ENCODE measurements at regions not wholly inside any gene's neighbourhood (a gene's known extent, or its start where the extent isn't known, plus 50 kb on each side); places are given as distances from the start of the nearest gene placed in this dataset.

DNA sequence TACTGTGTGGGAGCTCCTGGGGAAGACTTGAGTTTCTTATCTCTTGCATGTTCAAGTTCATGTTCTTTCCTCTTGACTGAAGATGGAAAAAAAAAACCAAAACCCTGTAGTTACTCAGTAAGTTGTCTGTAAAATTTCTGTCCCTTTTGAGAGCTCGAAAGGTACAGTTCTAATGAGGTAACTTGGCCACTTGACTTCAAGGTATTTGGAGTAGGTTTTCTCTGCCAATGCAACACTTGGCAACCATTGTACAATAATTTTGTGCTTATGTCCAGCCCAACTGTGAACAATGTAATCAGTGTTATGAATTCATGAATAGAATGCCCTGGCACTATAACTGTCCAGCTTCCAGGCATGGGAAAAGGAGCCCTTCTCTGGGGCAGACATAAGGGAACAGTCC is 111.0 kb downstream of the LIPG start:
- POLR2A ChIA-PET (ENCODE audit: partially characterized antibody): no interaction called here
- Mint-ChIP-seq H3K36me3 (no peaks in the 10 kb centered on the region), H3K27ac (no peak overlapping the region), H3K9me3 (no peaks in the 10 kb centered on the region), H3K27me3 (peaks cover 8% of the 10 kb centered on the region in 2 donors), H3K4me1 (peaks cover 0 to 1% (median 0%) of the 10 kb centered on the region in 4 donors), H3K4me3 (no peak overlapping the region)
- no peak for DNase-seq
- Histone ChIP-seq H3K27ac (ENCODE audit: low read depth, low read length) (no peak overlapping the region), H3K4me3 (ENCODE audit: low read length in 2 of 2) (no peak overlapping the region), H3K36me3 (ENCODE audit: insufficient read depth, low read length) (no peaks in the 10 kb centered on the region), H3K4me1 (ENCODE audit: insufficient read depth, low read length) (no peaks in the 10 kb centered on the region), H3K9me3 (ENCODE audit: control insufficient read depth in 1 of 2, low read length in 2 of 2) (no peaks in the 10 kb centered on the region), H3K27me3 (ENCODE audit: insufficient read depth, low read length) (no peaks in the 10 kb centered on the region)
- intact Hi-C loops (cut with micrococcal nuclease): no loop called here
- CTCF ChIA-PET (ENCODE audit: partially characterized antibody): no interaction called here

GRCh38 chr18:49669403-49669802 is 107.5 kb downstream of the LIPG start:
- intact Hi-C loops (cut with micrococcal nuclease): no loop called here
- no peak overlapping the region for H3K4me3 ChIP-seq (ENCODE audit: low read length in 2 of 2)
- no peaks in the 10 kb centered on the region for H3K4me1 ChIP-seq (ENCODE audit: insufficient read depth, low read length)
- H3K9me3 ChIP-seq (ENCODE audit: control insufficient read depth in 1 of 2, low read length in 2 of 2): no peaks in the 10 kb centered on the region
- no peak overlapping the region for H3K27ac ChIP-seq (ENCODE audit: low read depth, low read length)
- ChIA-PET POLR2A (ENCODE audit: partially characterized antibody) (no interaction called here), CTCF (ENCODE audit: partially characterized antibody) (no interaction called here)
- Mint-ChIP-seq H3K4me3 (no peak overlapping the region), H3K36me3 (no peaks in the 10 kb centered on the region), H3K27ac (no peak overlapping the region), H3K4me1 (no peaks in the 10 kb centered on the region), H3K9me3 (no peaks in the 10 kb centered on the region), H3K27me3 (peaks cover 8% of the 10 kb centered on the region in 2 donors)
- no peaks in the 10 kb centered on the region for H3K27me3 ChIP-seq (ENCODE audit: insufficient read depth, low read length)
- no peak for DNase-seq
- no peaks in the 10 kb centered on the region for H3K36me3 ChIP-seq (ENCODE audit: insufficient read depth, low read length)

GRCh38 chr18:49668574-49669275 is 106.9 kb downstream of the LIPG start:
- intact Hi-C loops (cut with micrococcal nuclease): no loop called here
- no peaks in the 10 kb centered on the region for H3K4me1 ChIP-seq (ENCODE audit: insufficient read depth, low read length)
- POLR2A ChIA-PET (ENCODE audit: partially characterized antibody): no interaction called here
- no peaks in the 10 kb centered on the region for H3K36me3 ChIP-seq (ENCODE audit: insufficient read depth, low read length)
- Mint-ChIP-seq H3K4me3 (no peak overlapping the region), H3K9me3 (no peaks in the 10 kb centered on the region), H3K36me3 (no peaks in the 10 kb centered on the region), H3K4me1 (no peaks in the 10 kb centered on the region), H3K27ac (no peak overlapping the region), H3K27me3 (peaks cover 8 to 12% of the 10 kb centered on the region in 2 donors)
- CTCF ChIA-PET (ENCODE audit: partially characterized antibody): no interaction called here
- no peak overlapping the region for H3K27ac ChIP-seq (ENCODE audit: low read depth, low read length)
- H3K27me3 ChIP-seq (ENCODE audit: insufficient read depth, low read length): no peaks in the 10 kb centered on the region
- no peak for DNase-seq
- no peak overlapping the region for H3K4me3 ChIP-seq (ENCODE audit: low read length in 2 of 2)
- no peaks in the 10 kb centered on the region for H3K9me3 ChIP-seq (ENCODE audit: control insufficient read depth in 1 of 2, low read length in 2 of 2)

DNA sequence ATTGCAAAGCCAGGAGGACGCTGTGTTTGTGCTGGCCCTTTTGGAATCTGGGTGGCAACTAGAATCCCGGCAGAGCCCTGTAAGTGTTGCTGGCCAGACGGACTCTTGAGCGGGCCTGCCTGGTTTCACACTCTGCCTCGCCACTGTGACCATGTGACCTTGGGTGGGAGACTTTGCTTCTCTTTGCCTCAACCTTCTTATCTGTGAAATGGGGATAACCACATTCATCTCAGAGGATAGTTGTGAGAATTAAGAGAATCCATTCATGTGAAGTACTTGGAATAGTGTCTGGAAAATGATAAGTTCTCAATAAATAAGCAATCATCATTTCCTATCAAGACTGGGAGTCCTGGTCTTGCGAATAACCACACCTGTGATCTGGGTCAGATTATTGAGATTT is 105.6 kb downstream of the LIPG start:
- Mint-ChIP-seq H3K9me3 (no peaks in the 10 kb centered on the region), H3K27me3 (peaks cover 8 to 13% of the 10 kb centered on the region in 2 donors), H3K27ac (no peak overlapping the region), H3K4me3 (no peak overlapping the region), H3K4me1 (no peaks in the 10 kb centered on the region), H3K36me3 (no peaks in the 10 kb centered on the region)
- Histone ChIP-seq H3K4me1 (ENCODE audit: insufficient read depth, low read length) (no peaks in the 10 kb centered on the region), H3K36me3 (ENCODE audit: insufficient read depth, low read length) (no peaks in the 10 kb centered on the region), H3K4me3 (ENCODE audit: low read length in 2 of 2) (no peak overlapping the region), H3K27me3 (ENCODE audit: insufficient read depth, low read length) (no peaks in the 10 kb centered on the region), H3K9me3 (ENCODE audit: control insufficient read depth in 1 of 2, low read length in 2 of 2) (no peaks in the 10 kb centered on the region), H3K27ac (ENCODE audit: low read depth, low read length) (no peak overlapping the region)
- CTCF ChIA-PET (ENCODE audit: partially characterized antibody): no interaction called here
- DNase-seq: no peak
- POLR2A ChIA-PET (ENCODE audit: partially characterized antibody): no interaction called here
- intact Hi-C loops (cut with micrococcal nuclease): no loop called here

DNA sequence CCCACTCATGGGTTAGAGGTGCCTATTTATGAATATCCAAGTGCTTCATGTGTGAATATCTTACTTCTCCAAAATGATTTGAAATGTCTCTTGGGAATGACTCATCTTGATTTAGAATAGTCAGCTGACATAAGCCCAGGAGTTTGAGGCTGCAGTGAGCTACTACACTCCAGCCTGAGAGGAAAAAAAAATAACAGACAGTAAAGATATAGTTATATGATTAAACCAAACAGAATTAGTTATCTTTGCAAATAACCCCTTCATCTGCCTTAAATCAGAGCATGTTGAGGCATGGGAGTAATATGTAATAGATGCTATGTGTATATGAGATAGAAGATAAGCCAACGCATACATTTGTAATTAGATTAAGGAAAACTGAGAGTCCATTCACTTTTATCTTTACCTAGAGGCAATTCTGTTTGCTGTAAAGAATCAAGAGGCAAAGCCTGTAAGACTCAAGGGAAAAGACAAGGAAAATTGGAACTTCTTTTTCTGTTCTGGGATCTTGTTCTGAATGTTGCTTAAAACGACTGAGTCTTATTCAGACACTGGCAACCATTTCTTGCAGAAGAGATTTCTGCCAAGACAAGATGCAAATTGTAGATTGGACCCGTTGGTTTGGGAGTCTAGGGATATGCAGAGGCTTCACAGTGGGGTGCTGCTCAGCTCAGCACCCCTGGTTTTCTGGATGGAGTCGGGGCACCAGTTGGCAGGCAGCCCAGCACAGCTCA is 104.4 kb downstream of the LIPG start:
- intact Hi-C loops (cut with micrococcal nuclease): no loop called here
- no peaks in the 10 kb centered on the region for H3K4me1 ChIP-seq (ENCODE audit: insufficient read depth, low read length)
- Mint-ChIP-seq H3K27me3 (peaks cover 8 to 11% of the 10 kb centered on the region in 2 donors), H3K4me3 (no peak overlapping the region), H3K36me3 (no peaks in the 10 kb centered on the region), H3K4me1 (no peaks in the 10 kb centered on the region), H3K9me3 (no peaks in the 10 kb centered on the region), H3K27ac (no peak overlapping the region)
- no peaks in the 10 kb centered on the region for H3K27me3 ChIP-seq (ENCODE audit: insufficient read depth, low read length)
- POLR2A ChIA-PET (ENCODE audit: partially characterized antibody): no interaction called here
- no peak for DNase-seq
- H3K27ac ChIP-seq (ENCODE audit: low read depth, low read length): no peak overlapping the region
- H3K36me3 ChIP-seq (ENCODE audit: insufficient read depth, low read length): no peaks in the 10 kb centered on the region
- no peaks in the 10 kb centered on the region for H3K9me3 ChIP-seq (ENCODE audit: control insufficient read depth in 1 of 2, low read length in 2 of 2)
- CTCF ChIA-PET (ENCODE audit: partially characterized antibody): no interaction called here
- H3K4me3 ChIP-seq (ENCODE audit: low read length in 2 of 2): no peak overlapping the region

- no peak overlapping the region for H3K4me3 ChIP-seq (ENCODE audit: low read length in 2 of 2)
- Mint-ChIP-seq H3K4me1 (no peaks in the 10 kb centered on the region), H3K9me3 (no peaks in the 10 kb centered on the region), H3K27ac (peak overlapping the region in 1 of 7 donors; percentile 76), H3K4me3 (no peak overlapping the region), H3K27me3 (peaks cover 4 to 5% of the 10 kb centered on the region in 2 donors), H3K36me3 (no peaks in the 10 kb centered on the region)
- POLR2A ChIA-PET (ENCODE audit: partially characterized antibody): no interaction called here
- H3K4me1 ChIP-seq (ENCODE audit: insufficient read depth, low read length): no peaks in the 10 kb centered on the region
- CTCF ChIA-PET (ENCODE audit: partially characterized antibody): no interaction called here
- intact Hi-C loops (cut with micrococcal nuclease): no loop called here
- H3K27me3 ChIP-seq (ENCODE audit: insufficient read depth, low read length): no peaks in the 10 kb centered on the region
- no peak for DNase-seq
- no peaks in the 10 kb centered on the region for H3K36me3 ChIP-seq (ENCODE audit: insufficient read depth, low read length)
- H3K9me3 ChIP-seq (ENCODE audit: control insufficient read depth in 1 of 2, low read length in 2 of 2): no peaks in the 10 kb centered on the region
- no peak overlapping the region for H3K27ac ChIP-seq (ENCODE audit: low read depth, low read length)
These were observed 102.3 kb downstream of the LIPG start for GRCh38 chr18:49663899-49664890.

- Histone ChIP-seq H3K27ac (ENCODE audit: low read depth, low read length) (no peak overlapping the region), H3K36me3 (ENCODE audit: insufficient read depth, low read length) (no peaks in the 10 kb centered on the region), H3K4me3 (ENCODE audit: low read length in 2 of 2) (no peak overlapping the region), H3K27me3 (ENCODE audit: insufficient read depth, low read length) (no peaks in the 10 kb centered on the region), H3K9me3 (ENCODE audit: control insufficient read depth in 1 of 2, low read length in 2 of 2) (no peaks in the 10 kb centered on the region), H3K4me1 (ENCODE audit: insufficient read depth, low read length) (no peaks in the 10 kb centered on the region)
- H3K36me3 Mint-ChIP-seq: no peaks in the 10 kb centered on the region
- H3K4me1 Mint-ChIP-seq: no peaks in the 10 kb centered on the region
- no peak for DNase-seq
- H3K4me3 Mint-ChIP-seq: no peak overlapping the region
- intact Hi-C loops (cut with micrococcal nuclease): no loop called here
- H3K9me3 Mint-ChIP-seq: no peaks in the 10 kb centered on the region
- peaks cover 4% of the 10 kb centered on the region in 2 donors for H3K27me3 Mint-ChIP-seq
- CTCF ChIA-PET (ENCODE audit: partially characterized antibody): no interaction called here
- POLR2A ChIA-PET (ENCODE audit: partially characterized antibody): no interaction called here
- no peak overlapping the region for H3K27ac Mint-ChIP-seq
These were observed 100.6 kb downstream of the LIPG start for GRCh38 chr18:49662506-49662905.
